Activated naive CD4-positive, alpha-beta T cell treated with anti-CD3 and anti-CD28 coated beads for 36 hours (primary cell): ENCODE measurements at regions not wholly inside any gene's neighbourhood (a gene's known extent, or its start where the extent isn't known, plus 50 kb on each side); places are given as distances from the start of the nearest gene placed in this dataset.
"Not testable (repeated sequence)": the region's sequence is repeated elsewhere in the genome, so short reads cannot be mapped to it uniquely, and the experiment has no call there.

ENCODE experiments used
- CTCF ChIA-PET: fragments of 350-600 bp; sonication (Branson Sonifier 250); formaldehyde crosslinking; loops from one replicate; lab custom pipeline; 2021; ENCODE audit warnings: antibody characterized with exemption; lab: Charles Lee
- DNase-seq: peaks from one replicate; pipeline ENCODE4 v3.0.0-alpha.2; 2020
- H3K27ac Mint-ChIP-seq: one replicate; pipeline ENCODE4 v1.8.0; 2021; ENCODE audit warnings: mild to moderate bottlenecking, mixed read lengths
- H3K27me3 Mint-ChIP-seq: one replicate; pipeline ENCODE4 v1.8.0; 2021; ENCODE audit warnings: low read depth, mixed read lengths
- H3K36me3 Mint-ChIP-seq: one replicate; pipeline ENCODE4 v1.8.0; 2021; ENCODE audit warnings: low read depth, mixed read lengths
- H3K4me1 Mint-ChIP-seq: one replicate; pipeline ENCODE4 v1.8.0; 2021; ENCODE audit warnings: low read depth, mixed read lengths
- H3K4me3 Mint-ChIP-seq: one replicate; pipeline ENCODE4 v1.8.0; 2021; ENCODE audit warnings: mild to moderate bottlenecking, moderate library complexity, mixed read lengths
- H3K9me3 Mint-ChIP-seq: one replicate; pipeline ENCODE4 v1.8.0; 2021; ENCODE audit warnings: mixed read lengths
- intact Hi-C: fragments of 100-400 bp; cut with micrococcal nuclease; formaldehyde crosslinking; loops from one replicate; pipeline ENCODE4 v1.15.1; 2023

GRCh38 chr18:64380117-64380516, 231.2 kb upstream of the LINC00305 start:
- Mint-ChIP-seq H3K27ac (no peak overlapping the region), H3K27me3 (no peaks in the 10 kb centered on the region), H3K4me3 (no peak overlapping the region), H3K9me3 (peaks cover 1% of the 10 kb centered on the region), H3K36me3 (no peaks in the 10 kb centered on the region), H3K4me1 (no peaks in the 10 kb centered on the region)
- no peak for DNase-seq
- CTCF ChIA-PET, result no interaction called here
- intact Hi-C loops, result no loop called here

- Mint-ChIP-seq H3K4me1 (no peaks in the 10 kb centered on the region), H3K36me3 (no peaks in the 10 kb centered on the region)
These were observed 230.8 kb upstream of the LINC00305 start for GRCh38 chr18:64379662-64380061.

DNA sequence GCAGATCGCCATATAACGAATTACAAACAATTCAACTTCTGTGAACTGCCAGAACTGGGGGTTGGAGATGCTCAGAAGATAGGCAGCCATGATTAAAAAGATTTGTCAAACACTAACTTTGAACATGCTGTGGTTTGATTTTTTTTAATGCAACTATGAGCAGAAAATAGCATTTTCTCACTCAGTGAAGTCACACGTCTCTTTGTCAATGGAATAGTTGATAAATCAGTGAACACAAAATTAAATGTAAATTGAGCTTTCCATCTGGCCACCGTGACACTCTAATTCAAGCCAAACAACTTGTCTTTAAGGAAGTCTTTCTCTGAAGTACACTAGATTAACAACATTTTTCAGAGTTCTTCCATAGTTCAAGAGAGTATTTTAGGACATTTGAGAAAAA, 228.6 kb upstream of the LINC00305 start:
- Mint-ChIP-seq H3K36me3 (no peaks in the 10 kb centered on the region), H3K27ac (no peak overlapping the region), H3K27me3 (no peaks in the 10 kb centered on the region), H3K9me3 (peaks cover 1% of the 10 kb centered on the region), H3K4me3 (no peak overlapping the region), H3K4me1 (no peaks in the 10 kb centered on the region)
- no peak for DNase-seq
- CTCF ChIA-PET, result no interaction called here
- intact Hi-C loops, result no loop called here

More at GRCh38 chr18:64379662-64380061, 230.8 kb upstream of the LINC00305 start:
- intact Hi-C loops, result no loop called here
- Mint-ChIP-seq H3K9me3 (peaks cover 1% of the 10 kb centered on the region), H3K27me3 (no peaks in the 10 kb centered on the region), H3K27ac (no peak overlapping the region), H3K4me3 (no peak overlapping the region)
- CTCF ChIA-PET, result interaction anchor here (0.7 kb wide), 1 partner anchor 15 kb away, joined by 3 read pairs; no protein-coding TSS in a partner anchor
- DNase-seq, result no peak

- CTCF ChIA-PET, result no interaction called here
- Mint-ChIP-seq H3K27me3 (no peaks in the 10 kb centered on the region), H3K4me1 (no peaks in the 10 kb centered on the region), H3K4me3 (no peak overlapping the region), H3K36me3 (no peaks in the 10 kb centered on the region), H3K27ac (no peak overlapping the region), H3K9me3 (peaks cover 1% of the 10 kb centered on the region)
- intact Hi-C loops, result no loop called here
- no peak for DNase-seq
These were observed 224.0 kb upstream of the LINC00305 start for GRCh38 chr18:64372850-64373249.

DNA sequence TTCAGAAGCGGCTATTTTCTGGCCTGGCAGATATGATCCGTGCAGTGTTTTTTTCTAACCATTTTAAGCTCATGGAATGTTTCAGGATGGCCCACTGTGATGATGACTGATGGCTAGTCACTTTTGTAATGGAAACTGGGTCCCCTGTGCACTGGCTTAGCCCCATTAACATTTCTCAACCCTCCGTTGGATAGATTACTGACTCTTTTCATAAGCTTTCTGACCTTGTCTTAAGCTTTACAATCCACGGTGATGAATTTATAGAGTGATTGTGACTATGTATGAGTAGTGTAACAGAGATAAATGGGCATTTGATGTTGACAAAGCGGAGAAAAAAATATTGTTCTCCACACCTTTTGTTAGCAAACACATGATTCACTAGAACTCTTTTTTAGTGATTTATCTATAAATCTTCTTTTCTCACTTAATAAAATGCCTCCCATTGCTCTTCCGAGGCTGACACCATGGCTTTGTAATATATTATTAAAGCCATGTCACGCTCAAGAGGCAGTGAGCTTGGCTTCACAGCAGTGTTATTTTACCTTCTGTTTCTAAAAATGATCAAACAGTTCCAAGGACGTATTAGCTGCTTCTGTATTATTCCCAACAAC, 221.0 kb upstream of the LINC00305 start:
- DNase-seq, intact Hi-C loops, H3K27ac Mint-ChIP-seq, H3K4me1 Mint-ChIP-seq, H3K4me3 Mint-ChIP-seq, H3K36me3 Mint-ChIP-seq, CTCF ChIA-PET, H3K27me3 Mint-ChIP-seq, H3K9me3 Mint-ChIP-seq: not testable (repeated sequence)

- no peak overlapping the region for H3K27ac Mint-ChIP-seq
- CTCF ChIA-PET, result no interaction called here
- no peaks in the 10 kb centered on the region for H3K4me1 Mint-ChIP-seq
- H3K9me3 Mint-ChIP-seq, result peaks cover 17% of the 10 kb centered on the region
- intact Hi-C loops, result no loop called here
- no peak for DNase-seq
- no peaks in the 10 kb centered on the region for H3K36me3 Mint-ChIP-seq
- no peak overlapping the region for H3K4me3 Mint-ChIP-seq
- no peaks in the 10 kb centered on the region for H3K27me3 Mint-ChIP-seq
These were observed 216.2 kb upstream of the LINC00305 start for GRCh38 chr18:64365106-64365505.

- no peak overlapping the region for H3K4me3 Mint-ChIP-seq
These were observed 188.8 kb upstream of the LINC00305 start for GRCh38 chr18:64337673-64338072.

DNA sequence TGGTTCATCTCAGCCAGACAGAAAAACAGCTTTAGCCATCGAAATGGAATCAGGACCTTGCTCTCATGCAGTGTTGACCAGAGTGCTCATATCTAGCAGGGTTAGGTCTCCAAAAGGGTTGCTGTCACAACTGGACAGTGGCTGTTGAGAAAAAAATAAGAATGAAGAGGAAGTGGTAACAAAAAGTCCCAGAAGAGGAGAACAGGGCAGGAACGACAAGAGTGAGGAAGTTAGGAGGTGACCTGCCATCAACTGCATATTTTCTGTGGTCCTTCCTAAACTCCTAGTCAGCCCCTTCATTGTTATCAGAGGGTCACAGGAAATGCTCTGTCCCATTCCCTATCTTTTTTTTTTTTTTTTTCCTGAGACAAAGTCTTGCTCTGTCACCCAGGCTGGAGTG, 188.1 kb upstream of the LINC00305 start:
- no peak for DNase-seq
- intact Hi-C loops, result no loop called here
- no peaks in the 10 kb centered on the region for H3K4me1 Mint-ChIP-seq

More at GRCh38 chr18:64337673-64338072, 188.8 kb upstream of the LINC00305 start:
- CTCF ChIA-PET, result interaction anchor here (0.6 kb wide), 1 partner anchor 281 kb away, joined by 3 read pairs; no protein-coding TSS in a partner anchor
- no peaks in the 10 kb centered on the region for H3K36me3 Mint-ChIP-seq
- no peak for DNase-seq
- no peaks in the 10 kb centered on the region for H3K4me1 Mint-ChIP-seq
- H3K9me3 Mint-ChIP-seq, result no peaks in the 10 kb centered on the region
- no peaks in the 10 kb centered on the region for H3K27me3 Mint-ChIP-seq
- intact Hi-C loops, result no loop called here
- H3K27ac Mint-ChIP-seq, result no peak overlapping the region

DNA sequence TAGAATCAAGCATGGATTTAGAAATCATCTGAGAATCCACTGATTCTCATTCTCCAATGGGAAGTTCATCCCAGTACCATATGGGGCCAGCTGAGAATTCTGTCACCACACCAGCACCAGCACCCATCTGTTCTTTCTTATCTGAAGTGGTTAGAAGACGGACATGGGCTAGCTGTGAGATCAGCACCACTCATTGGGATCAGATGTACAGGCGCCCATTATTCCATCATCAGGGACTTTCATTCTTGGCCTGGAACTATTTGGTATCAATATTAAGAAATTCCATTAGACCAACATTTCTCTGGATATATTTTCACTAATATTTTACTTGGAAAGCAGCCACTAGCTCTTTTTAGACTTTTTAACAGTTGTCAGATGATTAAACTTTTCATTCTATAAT, 185.9 kb upstream of the LINC00305 start:
- H3K27me3 Mint-ChIP-seq, result no peaks in the 10 kb centered on the region
- CTCF ChIA-PET, result no interaction called here
- no peaks in the 10 kb centered on the region for H3K4me1 Mint-ChIP-seq
- no peak for DNase-seq
- H3K36me3 Mint-ChIP-seq, result no peaks in the 10 kb centered on the region
- intact Hi-C loops, result no loop called here
- no peak overlapping the region for H3K4me3 Mint-ChIP-seq
- no peak overlapping the region for H3K27ac Mint-ChIP-seq
- H3K9me3 Mint-ChIP-seq, result peaks cover 2% of the 10 kb centered on the region

More for the DNA sequence above, 188.1 kb upstream of the LINC00305 start:
- CTCF ChIA-PET, result no interaction called here
- Mint-ChIP-seq H3K27ac (no peak overlapping the region), H3K36me3 (no peaks in the 10 kb centered on the region), H3K4me3 (no peak overlapping the region), H3K9me3 (no peaks in the 10 kb centered on the region), H3K27me3 (no peaks in the 10 kb centered on the region)

- CTCF ChIA-PET, result interaction anchor here (1.2 kb wide), 1 partner anchor 305 kb away, joined by 3 read pairs; no protein-coding TSS in a partner anchor
These were observed 184.7 kb upstream of the LINC00305 start for GRCh38 chr18:64333584-64333983.

GRCh38 chr18:64332835-64333234, 183.9 kb upstream of the LINC00305 start:
- intact Hi-C loops, result no loop called here
- DNase-seq, result no peak
- peaks cover 2% of the 10 kb centered on the region for H3K9me3 Mint-ChIP-seq
- no peak overlapping the region for H3K27ac Mint-ChIP-seq
- no peak overlapping the region for H3K4me3 Mint-ChIP-seq
- no peaks in the 10 kb centered on the region for H3K4me1 Mint-ChIP-seq
- CTCF ChIA-PET, result no interaction called here
- no peaks in the 10 kb centered on the region for H3K36me3 Mint-ChIP-seq
- no peaks in the 10 kb centered on the region for H3K27me3 Mint-ChIP-seq

More at GRCh38 chr18:64333584-64333983, 184.7 kb upstream of the LINC00305 start:
- intact Hi-C loops, result no loop called here
- Mint-ChIP-seq H3K9me3 (peaks cover 2% of the 10 kb centered on the region), H3K27ac (no peak overlapping the region), H3K4me1 (no peaks in the 10 kb centered on the region), H3K4me3 (no peak overlapping the region), H3K36me3 (no peaks in the 10 kb centered on the region), H3K27me3 (no peaks in the 10 kb centered on the region)
- no peak for DNase-seq

DNA sequence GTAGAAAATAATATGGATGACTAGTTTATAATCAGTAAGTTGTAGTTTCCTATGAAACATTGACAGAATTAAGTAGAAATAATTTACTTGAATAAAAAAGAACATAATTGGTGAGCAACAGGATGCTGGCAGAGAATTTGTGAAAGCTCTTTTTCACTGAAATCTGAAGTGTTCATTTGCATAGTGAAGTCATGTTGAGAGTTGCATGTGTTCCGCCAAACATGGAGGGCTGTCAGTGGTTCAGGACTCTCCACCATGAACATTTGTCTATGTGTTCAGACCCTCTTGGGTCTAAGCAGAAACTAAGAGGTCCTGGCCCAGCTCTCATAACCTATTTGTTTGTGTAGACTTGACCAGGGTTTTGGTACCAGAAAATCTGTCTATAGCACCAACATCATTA, 182.5 kb upstream of the LINC00305 start:
- Mint-ChIP-seq H3K27ac (no peak overlapping the region), H3K9me3 (peaks cover 2% of the 10 kb centered on the region), H3K27me3 (no peaks in the 10 kb centered on the region), H3K36me3 (no peaks in the 10 kb centered on the region), H3K4me1 (no peaks in the 10 kb centered on the region), H3K4me3 (no peak overlapping the region)
- CTCF ChIA-PET, result no interaction called here
- DNase-seq, result no peak
- intact Hi-C loops, result no loop called here

- intact Hi-C loops, result no loop called here
- Mint-ChIP-seq H3K36me3 (no peaks in the 10 kb centered on the region), H3K27ac (no peak overlapping the region), H3K9me3 (peaks cover 2% of the 10 kb centered on the region), H3K27me3 (no peaks in the 10 kb centered on the region), H3K4me1 (no peaks in the 10 kb centered on the region), H3K4me3 (no peak overlapping the region)
- DNase-seq, result no peak
- CTCF ChIA-PET, result no interaction called here
These were observed 182.0 kb upstream of the LINC00305 start for GRCh38 chr18:64330931-64331330.
